ENCODE measurements at regions not wholly inside any gene's neighbourhood (a gene's known extent, or its start where the extent isn't known, plus 50 kb on each side); places are given as distances from the start of the nearest gene placed in this dataset.

- Mint-ChIP-seq H3K36me3 (ENCODE audit: unreplicated experiment) (peaks cover 4% of the 10 kb centered on the region), H3K27ac (ENCODE audit: unreplicated experiment) (no peak overlapping the region), H3K4me1 (ENCODE audit: unreplicated experiment) (peaks cover 23% of the 10 kb centered on the region), H3K27me3 (ENCODE audit: unreplicated experiment) (no peaks in the 10 kb centered on the region), H3K9me3 (ENCODE audit: unreplicated experiment) (peaks cover 9% of the 10 kb centered on the region), H3K4me3 (ENCODE audit: unreplicated experiment) (no peak overlapping the region)
- no peak for DNase-seq (ENCODE audit: extremely low spot score, unreplicated experiment)
- TF ChIP-seq, protein P1, sequence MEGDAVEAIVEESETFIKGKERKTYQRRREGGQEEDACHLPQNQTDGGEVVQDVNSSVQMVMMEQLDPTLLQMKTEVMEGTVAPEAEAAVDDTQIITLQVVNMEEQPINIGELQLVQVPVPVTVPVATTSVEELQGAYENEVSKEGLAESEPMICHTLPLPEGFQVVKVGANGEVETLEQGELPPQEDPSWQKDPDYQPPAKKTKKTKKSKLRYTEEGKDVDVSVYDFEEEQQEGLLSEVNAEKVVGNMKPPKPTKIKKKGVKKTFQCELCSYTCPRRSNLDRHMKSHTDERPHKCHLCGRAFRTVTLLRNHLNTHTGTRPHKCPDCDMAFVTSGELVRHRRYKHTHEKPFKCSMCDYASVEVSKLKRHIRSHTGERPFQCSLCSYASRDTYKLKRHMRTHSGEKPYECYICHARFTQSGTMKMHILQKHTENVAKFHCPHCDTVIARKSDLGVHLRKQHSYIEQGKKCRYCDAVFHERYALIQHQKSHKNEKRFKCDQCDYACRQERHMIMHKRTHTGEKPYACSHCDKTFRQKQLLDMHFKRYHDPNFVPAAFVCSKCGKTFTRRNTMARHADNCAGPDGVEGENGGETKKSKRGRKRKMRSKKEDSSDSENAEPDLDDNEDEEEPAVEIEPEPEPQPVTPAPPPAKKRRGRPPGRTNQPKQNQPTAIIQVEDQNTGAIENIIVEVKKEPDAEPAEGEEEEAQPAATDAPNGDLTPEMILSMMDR (IDR thresholded peaks at IDR 0.05): no peak
Observed at GRCh38 chr11:111183706-111184105, 61.8 kb upstream of the POU2AF2 start.

DNA sequence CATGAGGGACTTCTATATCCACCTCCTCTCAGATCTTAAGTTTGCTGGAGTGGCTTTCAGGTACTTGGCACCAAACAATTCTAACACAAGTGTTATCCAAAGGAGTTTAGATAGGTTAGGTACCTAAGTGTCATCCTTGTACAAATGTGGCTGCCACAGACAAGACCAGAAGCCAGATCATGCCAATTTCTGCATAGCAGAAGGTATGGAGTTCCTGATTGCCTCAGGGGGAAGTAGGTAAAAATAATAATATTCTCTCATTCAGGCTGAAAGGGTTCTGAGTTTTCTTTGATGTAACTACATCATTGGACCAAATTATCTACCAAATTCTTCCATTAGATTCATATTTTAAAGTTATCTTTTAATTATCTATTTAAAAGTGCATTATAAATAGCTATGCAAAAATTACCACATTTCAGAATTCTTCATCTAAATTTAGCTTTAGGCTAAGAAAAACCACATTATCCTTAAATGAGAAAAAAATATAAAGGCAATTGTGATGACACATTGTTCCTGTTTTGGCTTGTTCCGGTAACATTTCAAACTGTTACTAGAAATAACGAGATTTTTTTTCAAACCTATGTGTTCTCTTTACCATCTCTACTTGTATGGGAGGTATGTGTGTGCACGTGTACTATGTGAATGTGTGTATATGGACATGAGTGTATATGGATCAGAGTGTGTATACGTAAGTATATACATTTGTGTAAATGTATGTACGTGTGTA is 66.2 kb upstream of the POU2AF2 start:
- H3K27me3 Mint-ChIP-seq (ENCODE audit: unreplicated experiment): no peaks in the 10 kb centered on the region
- TF ChIP-seq, protein P1 (IDR thresholded peaks at IDR 0.05): no peak

DNA sequence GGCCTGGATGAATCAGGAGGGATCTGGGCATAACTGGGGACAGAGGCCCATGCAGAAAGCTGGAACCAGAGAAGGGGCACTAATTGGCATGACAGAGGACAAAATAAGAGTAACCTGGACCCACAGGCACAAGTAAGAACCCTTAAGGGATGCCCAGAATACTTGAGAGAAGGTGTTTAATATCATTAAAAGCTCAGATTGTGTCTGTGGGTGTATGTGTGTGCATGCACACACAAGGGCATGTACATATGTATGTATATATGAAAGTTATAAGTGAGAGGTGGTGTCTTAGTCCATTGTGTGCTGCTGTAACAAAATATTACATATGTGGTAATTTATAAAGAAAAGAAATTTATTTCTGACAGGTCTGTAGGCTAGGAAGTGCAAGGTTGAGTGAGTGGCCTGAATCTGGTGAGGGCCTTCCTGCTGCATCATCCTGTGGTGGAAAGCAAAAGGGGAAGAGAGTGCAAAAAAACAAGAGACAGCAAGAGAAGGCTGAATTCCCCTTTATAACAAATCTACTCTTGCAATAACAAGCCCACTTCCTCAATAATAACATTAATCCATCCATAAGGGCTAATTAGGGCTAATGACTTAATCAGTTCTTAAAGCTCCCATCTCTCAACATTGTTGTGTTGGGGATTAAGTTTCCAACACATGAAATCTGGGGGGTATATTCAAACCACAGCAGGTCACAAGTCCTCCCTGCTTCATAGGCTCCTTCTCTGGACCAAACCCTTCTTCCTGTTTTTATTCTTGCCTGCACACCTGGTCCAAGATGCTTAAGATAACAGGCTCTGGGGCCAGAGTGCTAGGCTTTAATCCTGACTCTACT is 68.3 kb upstream of the POU2AF2 start:
- H3K4me1 Mint-ChIP-seq (ENCODE audit: unreplicated experiment): no peaks in the 10 kb centered on the region
- H3K36me3 Mint-ChIP-seq (ENCODE audit: unreplicated experiment): no peaks in the 10 kb centered on the region
- no peaks in the 10 kb centered on the region for H3K27me3 Mint-ChIP-seq (ENCODE audit: unreplicated experiment)
- TF ChIP-seq, protein P1 (IDR thresholded peaks at IDR 0.05): no peak
- H3K4me3 Mint-ChIP-seq (ENCODE audit: unreplicated experiment): no peak overlapping the region
- H3K27ac Mint-ChIP-seq (ENCODE audit: unreplicated experiment): no peak overlapping the region
- H3K9me3 Mint-ChIP-seq (ENCODE audit: unreplicated experiment): no peaks in the 10 kb centered on the region
- no peak for DNase-seq (ENCODE audit: extremely low spot score, unreplicated experiment)

More for the DNA sequence above, 66.2 kb upstream of the POU2AF2 start:
- peaks cover 4% of the 10 kb centered on the region for H3K4me1 Mint-ChIP-seq (ENCODE audit: unreplicated experiment)
- H3K36me3 Mint-ChIP-seq (ENCODE audit: unreplicated experiment): peaks cover 2% of the 10 kb centered on the region
- no peaks in the 10 kb centered on the region for H3K9me3 Mint-ChIP-seq (ENCODE audit: unreplicated experiment)
- no peak overlapping the region for H3K4me3 Mint-ChIP-seq (ENCODE audit: unreplicated experiment)
- no peak overlapping the region for H3K27ac Mint-ChIP-seq (ENCODE audit: unreplicated experiment)
- DNase-seq (ENCODE audit: extremely low spot score, unreplicated experiment): no peak

- no peaks in the 10 kb centered on the region for H3K27me3 Mint-ChIP-seq (ENCODE audit: unreplicated experiment)
- no peak for DNase-seq (ENCODE audit: extremely low spot score, unreplicated experiment)
- no peaks in the 10 kb centered on the region for H3K36me3 Mint-ChIP-seq (ENCODE audit: unreplicated experiment)
- H3K9me3 Mint-ChIP-seq (ENCODE audit: unreplicated experiment): no peaks in the 10 kb centered on the region
- TF ChIP-seq, protein P1 (IDR thresholded peaks at IDR 0.05): no peak
- no peak overlapping the region for H3K27ac Mint-ChIP-seq (ENCODE audit: unreplicated experiment)
- H3K4me1 Mint-ChIP-seq (ENCODE audit: unreplicated experiment): no peaks in the 10 kb centered on the region
- no peak overlapping the region for H3K4me3 Mint-ChIP-seq (ENCODE audit: unreplicated experiment)
Observed at GRCh38 chr11:111176603-111177002, 68.9 kb upstream of the POU2AF2 start.

DNA sequence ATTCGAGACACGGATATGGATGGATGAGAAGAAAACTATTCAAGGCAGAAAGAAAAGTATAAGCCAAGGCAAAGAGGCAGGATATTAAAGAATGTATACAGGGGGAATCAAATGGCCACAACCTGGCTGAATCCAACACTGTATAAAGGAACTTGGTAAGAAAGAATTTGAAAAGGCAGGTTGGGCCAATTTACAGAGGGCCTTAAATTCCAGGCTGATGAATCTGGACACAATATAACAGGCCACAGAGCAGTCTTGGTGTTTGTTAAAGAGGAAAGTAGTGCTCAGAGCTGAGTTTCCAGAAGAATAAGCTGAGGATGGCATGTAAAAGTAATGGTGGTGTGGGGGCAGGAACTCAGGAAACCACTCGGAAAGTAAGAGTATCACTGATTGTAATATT is 72.3 kb upstream of the POU2AF2 start:
- Mint-ChIP-seq H3K36me3 (ENCODE audit: unreplicated experiment) (no peaks in the 10 kb centered on the region), H3K27me3 (ENCODE audit: unreplicated experiment) (no peaks in the 10 kb centered on the region), H3K27ac (ENCODE audit: unreplicated experiment) (no peak overlapping the region), H3K4me3 (ENCODE audit: unreplicated experiment) (no peak overlapping the region), H3K4me1 (ENCODE audit: unreplicated experiment) (no peaks in the 10 kb centered on the region), H3K9me3 (ENCODE audit: unreplicated experiment) (no peaks in the 10 kb centered on the region)
- TF ChIP-seq, protein P1 (IDR thresholded peaks at IDR 0.05): no peak
- DNase-seq (ENCODE audit: extremely low spot score, unreplicated experiment): no peak
